Lower leg skin (tissue), 4 donors: ENCODE measurements at regions not wholly inside any gene's neighbourhood (a gene's known extent, or its start where the extent isn't known, plus 50 kb on each side); places are given as distances from the start of the nearest gene placed in this dataset.

Experiments used
- DNase-seq, 2 donors: peaks; one replicate each; pipeline ENCODE4 v3.0.0-alpha.2; 2019; ENCODE audit warnings: low spot score in 2 of 2
- H3K4me3 ChIP-seq: fragments of 200-600 bp; sonication (generic); 2 replicates; pipeline ENCODE4 v1.5.1; 2017; ENCODE audit warnings: mild to moderate bottlenecking, low read depth; ENCODE audit not compliant: poor library complexity, severe bottlenecking
- POLR2A ChIP-seq, 2 donors: fragments of 450-650 bp; IDR thresholded peaks; one replicate each; pipeline ENCODE4 v1.6.1; 2016 to 2017; ENCODE audit warnings: antibody characterized with exemption in 2 of 2, mild to moderate bottlenecking in 1 of 2, moderate library complexity in 1 of 2
- WGBS, 2 donors: methylation state at CpG; one replicate each; pipeline ENCODE4 v1.1.5; 2018; 5-methylcytosine and 5-hydroxymethylcytosine counted together
- intact Hi-C: fragments of 100-400 bp; cut with DNase I; formaldehyde crosslinking; loops from one replicate; pipeline ENCODE4 v1.15.0; 2023; ENCODE audit warnings: low total_unique reads
- TF ChIP-seq, protein P1 (sequence below), 3 donors: fragments of 450-650 bp; IDR thresholded peaks; one replicate each; pipeline ENCODE4 v1.5.1; 2016; ENCODE audit warnings: antibody characterized with exemption in 3 of 3, mild to moderate bottlenecking in 3 of 3, moderate library complexity in 2 of 3

GRCh38 chr9:126036881-126037291 is 289.7 kb downstream of the PBX3 start:
- no peak overlapping the region for H3K4me3 ChIP-seq
- TF ChIP-seq, protein P1, sequence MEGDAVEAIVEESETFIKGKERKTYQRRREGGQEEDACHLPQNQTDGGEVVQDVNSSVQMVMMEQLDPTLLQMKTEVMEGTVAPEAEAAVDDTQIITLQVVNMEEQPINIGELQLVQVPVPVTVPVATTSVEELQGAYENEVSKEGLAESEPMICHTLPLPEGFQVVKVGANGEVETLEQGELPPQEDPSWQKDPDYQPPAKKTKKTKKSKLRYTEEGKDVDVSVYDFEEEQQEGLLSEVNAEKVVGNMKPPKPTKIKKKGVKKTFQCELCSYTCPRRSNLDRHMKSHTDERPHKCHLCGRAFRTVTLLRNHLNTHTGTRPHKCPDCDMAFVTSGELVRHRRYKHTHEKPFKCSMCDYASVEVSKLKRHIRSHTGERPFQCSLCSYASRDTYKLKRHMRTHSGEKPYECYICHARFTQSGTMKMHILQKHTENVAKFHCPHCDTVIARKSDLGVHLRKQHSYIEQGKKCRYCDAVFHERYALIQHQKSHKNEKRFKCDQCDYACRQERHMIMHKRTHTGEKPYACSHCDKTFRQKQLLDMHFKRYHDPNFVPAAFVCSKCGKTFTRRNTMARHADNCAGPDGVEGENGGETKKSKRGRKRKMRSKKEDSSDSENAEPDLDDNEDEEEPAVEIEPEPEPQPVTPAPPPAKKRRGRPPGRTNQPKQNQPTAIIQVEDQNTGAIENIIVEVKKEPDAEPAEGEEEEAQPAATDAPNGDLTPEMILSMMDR (IDR thresholded peaks at IDR 0.05): no peak
- TF ChIP-seq POLR2A (IDR thresholded peaks at IDR 0.05): no peak
- 36 to 37% methylated on average over 19 of the region's 19 CpGs for WGBS, 2 donors
- intact Hi-C loops: no loop called here
- DNase-seq: no peak

GRCh38 chr9:126038790-126039189 is 287.8 kb upstream of the MVB12B start:
- TF ChIP-seq, protein P1 (IDR thresholded peaks at IDR 0.05): no peak
- no peak for TF ChIP-seq POLR2A (IDR thresholded peaks at IDR 0.05)
- 87 to 89% methylated on average over 6 of the region's 6 CpGs for WGBS, 2 donors
- DNase-seq: no peak
- H3K4me3 ChIP-seq: no peak overlapping the region
- intact Hi-C loops: no loop called here

DNA sequence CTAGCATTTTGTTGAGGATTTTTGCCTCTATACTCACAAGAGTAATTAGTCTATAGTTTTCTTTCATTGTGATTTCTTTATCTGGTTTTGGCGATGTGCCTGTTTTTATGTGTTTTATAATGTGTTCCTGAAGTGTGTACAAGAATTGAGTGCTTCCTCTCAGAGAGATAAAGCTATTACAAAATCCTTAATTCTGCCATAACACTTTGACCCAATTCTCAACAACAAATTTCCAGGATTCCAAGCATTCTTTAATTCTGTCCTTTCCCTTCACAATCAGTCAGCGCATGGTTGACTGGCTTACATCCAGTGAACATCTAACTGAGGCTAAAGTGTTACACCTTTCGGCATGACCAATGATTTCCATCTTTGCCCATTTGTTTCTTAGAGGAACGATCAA is 282.9 kb upstream of the MVB12B start:
- no peak overlapping the region for H3K4me3 ChIP-seq
- 85 to 91% methylated on average over 4 of the region's 4 CpGs for WGBS, 2 donors
- intact Hi-C loops: no loop called here
- no peak for TF ChIP-seq POLR2A (IDR thresholded peaks at IDR 0.05)
- TF ChIP-seq, protein P1 (IDR thresholded peaks at IDR 0.05): no peak
- DNase-seq: no peak

GRCh38 chr9:126049088-126049487 is 277.5 kb upstream of the MVB12B start:
- intact Hi-C loops: no loop called here
- TF ChIP-seq, protein P1 (IDR thresholded peaks at IDR 0.05): no peak
- TF ChIP-seq POLR2A (IDR thresholded peaks at IDR 0.05): no peak
- no peak overlapping the region for H3K4me3 ChIP-seq
- DNase-seq: no peak
- WGBS, 2 donors: 63 to 75% methylated on average over 8 of the region's 8 CpGs

DNA sequence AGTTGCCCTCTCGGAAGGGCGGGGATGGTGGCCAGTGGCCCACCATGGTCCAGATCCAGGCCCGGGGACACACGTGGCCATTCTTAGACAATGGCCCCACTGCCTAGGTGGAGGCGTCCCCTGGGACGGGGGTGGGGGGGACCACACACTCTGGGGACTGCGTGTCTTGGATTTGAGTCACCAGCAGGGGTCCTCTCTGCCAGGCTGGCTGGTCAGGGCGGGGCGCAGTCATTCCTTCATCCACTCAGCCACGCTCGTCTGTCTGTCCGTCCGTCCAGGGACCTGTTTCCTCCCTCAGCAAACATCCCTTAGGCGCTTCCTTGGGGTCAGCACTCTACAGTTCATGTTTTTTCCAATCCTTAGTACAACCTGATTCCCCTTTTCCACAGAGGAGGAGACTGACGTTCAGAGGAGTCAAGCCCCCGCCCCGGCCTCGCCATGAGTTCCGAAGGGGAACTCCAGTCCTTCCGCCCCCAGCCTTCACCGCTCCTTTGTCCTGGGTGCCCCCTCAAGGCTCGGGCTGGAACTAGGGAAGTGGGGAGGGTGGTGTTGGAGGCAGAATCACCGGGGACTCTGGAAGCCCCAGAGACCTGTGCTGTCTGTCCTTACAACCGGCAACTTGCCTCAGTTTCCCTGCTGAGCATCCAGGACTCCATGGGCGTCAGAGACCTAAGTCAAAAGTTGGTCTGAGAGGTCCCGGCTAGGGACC is 276.6 kb upstream of the MVB12B start:
- DNase-seq: no peak
- intact Hi-C loops: no loop called here
- WGBS, 2 donors: 65 to 74% methylated on average over 23 to 26 of the region's 26 CpGs
- no peak for TF ChIP-seq POLR2A (IDR thresholded peaks at IDR 0.05)
- TF ChIP-seq, protein P1 (IDR thresholded peaks at IDR 0.05): no peak
- H3K4me3 ChIP-seq: no peak overlapping the region

DNA sequence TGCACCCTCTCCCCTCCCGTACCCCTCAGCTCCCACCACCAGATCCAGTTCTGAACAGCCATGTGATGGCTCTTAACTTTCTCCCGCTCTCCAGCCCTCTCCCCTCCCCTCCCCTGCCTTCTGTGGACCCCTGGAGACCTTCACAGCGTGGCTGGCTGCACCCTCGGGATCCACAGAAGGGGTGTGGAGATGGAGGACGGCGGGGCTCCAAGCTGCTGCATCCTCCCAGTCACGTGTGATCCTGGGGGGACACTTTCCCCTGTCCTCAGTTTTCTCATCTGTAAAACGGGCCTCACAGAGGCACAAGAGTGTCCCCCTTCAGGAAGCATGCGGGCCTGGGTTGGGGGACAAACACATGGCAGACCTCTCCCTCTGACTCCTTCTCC is 276.0 kb upstream of the MVB12B start:
- intact Hi-C loops: no loop called here
- no peak overlapping the region for H3K4me3 ChIP-seq
- TF ChIP-seq, protein P1 (IDR thresholded peaks at IDR 0.05): no peak
- no peak for TF ChIP-seq POLR2A (IDR thresholded peaks at IDR 0.05)
- no peak for DNase-seq
- 70 to 79% methylated on average over 9 of the region's 9 CpGs for WGBS, 2 donors
